ENCODE measurements at regions not wholly inside any gene's neighbourhood (a gene's known extent, or its start where the extent isn't known, plus 50 kb on each side); places are given as distances from the start of the nearest gene placed in this dataset.

- WGBS: 67% methylated on average over 1 of the region's 1 CpG
- DNase-seq (ENCODE audit: low spot score in 2 of 2): no peak
- H3K9me3 ChIP-seq: peaks cover 11% of the 10 kb centered on the region
- TF ChIP-seq POLR2AphosphoS5 (IDR thresholded peaks at IDR 0.05) (no peak), POLR2A (IDR thresholded peaks at IDR 0.05) (no peak), CTCF (IDR thresholded peaks at IDR 0.05) (no peak), EP300 (IDR thresholded peaks at IDR 0.05) (no peak)
- H3K4me3 ChIP-seq: no peak overlapping the region
- H3K4me1 ChIP-seq: no peaks in the 10 kb centered on the region
- H3K36me3 ChIP-seq: no peaks in the 10 kb centered on the region
- no peak overlapping the region for H3K27ac ChIP-seq
- no peaks in the 10 kb centered on the region for H3K27me3 ChIP-seq
These were observed 881.4 kb downstream of the DNAH5 start for GRCh38 chr5:13063088-13063487.

- TF ChIP-seq EP300 (IDR thresholded peaks at IDR 0.05) (no peak), POLR2AphosphoS5 (IDR thresholded peaks at IDR 0.05) (no peak), CTCF (IDR thresholded peaks at IDR 0.05) (no peak), POLR2A (IDR thresholded peaks at IDR 0.05) (no peak)
- no peak for DNase-seq (ENCODE audit: low spot score in 2 of 2)
- Histone ChIP-seq H3K9me3 (peaks cover 4% of the 10 kb centered on the region), H3K27me3 (no peaks in the 10 kb centered on the region), H3K4me1 (no peaks in the 10 kb centered on the region), H3K4me3 (no peak overlapping the region), H3K27ac (no peak overlapping the region), H3K36me3 (no peaks in the 10 kb centered on the region)
- WGBS: 72% methylated on average over 3 of the region's 3 CpGs
These were observed 898.5 kb downstream of the DNAH5 start for GRCh38 chr5:13045897-13046551.

GRCh38 chr5:13034061-13034460 lies 910.4 kb downstream of the DNAH5 start:
- no peaks in the 10 kb centered on the region for H3K27me3 ChIP-seq
- no peaks in the 10 kb centered on the region for H3K9me3 ChIP-seq
- no peak overlapping the region for H3K4me3 ChIP-seq
- H3K36me3 ChIP-seq: no peaks in the 10 kb centered on the region
- no peak for TF ChIP-seq POLR2A (IDR thresholded peaks at IDR 0.05)
- TF ChIP-seq CTCF (IDR thresholded peaks at IDR 0.05): no peak
- TF ChIP-seq POLR2AphosphoS5 (IDR thresholded peaks at IDR 0.05): no peak
- TF ChIP-seq EP300 (IDR thresholded peaks at IDR 0.05): no peak
- no peaks in the 10 kb centered on the region for H3K4me1 ChIP-seq
- DNase-seq (ENCODE audit: low spot score in 2 of 2): no peak
- no peak overlapping the region for H3K27ac ChIP-seq
- 87% methylated on average over 2 of the region's 2 CpGs for WGBS

GRCh38 chr5:13029211-13029610 lies 915.3 kb downstream of the DNAH5 start:
- no peaks in the 10 kb centered on the region for H3K27me3 ChIP-seq
- H3K9me3 ChIP-seq: no peaks in the 10 kb centered on the region
- no peaks in the 10 kb centered on the region for H3K4me1 ChIP-seq
- H3K36me3 ChIP-seq: no peaks in the 10 kb centered on the region
- DNase-seq (ENCODE audit: low spot score in 2 of 2): no peak
- H3K27ac ChIP-seq: no peak overlapping the region
- H3K4me3 ChIP-seq: no peak overlapping the region
- TF ChIP-seq CTCF (IDR thresholded peaks at IDR 0.05) (no peak), POLR2AphosphoS5 (IDR thresholded peaks at IDR 0.05) (no peak), EP300 (IDR thresholded peaks at IDR 0.05) (no peak), POLR2A (IDR thresholded peaks at IDR 0.05) (no peak)
- 65% methylated on average over 1 of the region's 1 CpG for WGBS

- Histone ChIP-seq H3K27me3 (no peaks in the 10 kb centered on the region), H3K4me3 (no peak overlapping the region), H3K27ac (no peak overlapping the region), H3K9me3 (no peaks in the 10 kb centered on the region), H3K36me3 (no peaks in the 10 kb centered on the region), H3K4me1 (no peaks in the 10 kb centered on the region)
- 78% methylated on average over 4 of the region's 4 CpGs for WGBS
- TF ChIP-seq POLR2AphosphoS5 (IDR thresholded peaks at IDR 0.05) (no peak), POLR2A (IDR thresholded peaks at IDR 0.05) (no peak), EP300 (IDR thresholded peaks at IDR 0.05) (no peak), CTCF (IDR thresholded peaks at IDR 0.05) (no peak)
- no peak for DNase-seq (ENCODE audit: low spot score in 2 of 2)
These were observed 916.6 kb downstream of the DNAH5 start for GRCh38 chr5:13027874-13028273.
